ENCODE measurements at regions not wholly inside any gene's neighbourhood (a gene's known extent, or its start where the extent isn't known, plus 50 kb on each side); places are given as distances from the start of the nearest gene placed in this dataset.

DNA sequence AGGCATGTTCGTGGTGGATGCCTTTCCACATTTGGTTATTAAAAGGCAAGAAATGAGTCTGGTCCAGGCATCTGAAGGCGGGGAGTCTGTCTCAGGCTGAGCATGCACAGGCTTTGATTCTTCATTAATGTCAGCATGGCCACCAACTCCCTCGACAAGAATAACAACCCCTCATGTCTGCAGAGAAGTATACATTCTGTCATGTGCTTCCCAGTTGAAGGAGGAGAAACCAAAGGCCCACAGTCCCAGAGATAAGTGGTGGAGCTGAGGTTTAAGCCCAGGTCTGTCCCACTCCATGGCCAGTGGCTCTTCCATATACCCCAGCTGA, 61.6 kb upstream of the LAPTM5 start:
- DNase-seq, result no peak
- Mint-ChIP-seq H3K36me3 (no peaks in the 10 kb centered on the region), H3K4me1 (peaks cover 14 to 15% (median 14%) of the 10 kb centered on the region in 3 donors), H3K27ac (no peak overlapping the region), H3K9me3 (peaks cover 0 to 3% (median 0%) of the 10 kb centered on the region in 5 donors), H3K27me3 (peaks cover 27 to 66% of the 10 kb centered on the region in 2 donors), H3K4me3 (no peak overlapping the region)
- no peak overlapping the region for H3K27ac ChIP-seq (ENCODE audit: low read depth, low read length)
- no peaks in the 10 kb centered on the region for H3K36me3 ChIP-seq (ENCODE audit: insufficient read depth, low read length)
- ChIA-PET CTCF (no interaction called here), POLR2A (no interaction called here)
- H3K4me1 ChIP-seq (ENCODE audit: insufficient read depth, low read length), result peaks cover 9% of the 10 kb centered on the region
- no peak overlapping the region for H3K4me3 ChIP-seq (ENCODE audit: low read length)
- H3K9me3 ChIP-seq (ENCODE audit: low read length), result no peaks in the 10 kb centered on the region
- H3K27me3 ChIP-seq (ENCODE audit: insufficient read depth, low read length, poor library complexity, severe bottlenecking), result peaks cover 36% of the 10 kb centered on the region

- Mint-ChIP-seq H3K4me3 (no peak overlapping the region), H3K27ac (no peak overlapping the region), H3K27me3 (peaks cover 22 to 61% of the 10 kb centered on the region in 2 donors), H3K9me3 (peaks cover 0 to 3% (median 0%) of the 10 kb centered on the region in 5 donors), H3K4me1 (peaks cover 9% of the 10 kb centered on the region in 3 donors), H3K36me3 (no peaks in the 10 kb centered on the region)
- H3K4me3 ChIP-seq (ENCODE audit: low read length), result no peak overlapping the region
- no peaks in the 10 kb centered on the region for H3K9me3 ChIP-seq (ENCODE audit: low read length)
- no peak for DNase-seq
- no peaks in the 10 kb centered on the region for H3K36me3 ChIP-seq (ENCODE audit: insufficient read depth, low read length)
- H3K4me1 ChIP-seq (ENCODE audit: insufficient read depth, low read length), result peaks cover 6% of the 10 kb centered on the region
- no peak overlapping the region for H3K27ac ChIP-seq (ENCODE audit: low read depth, low read length)
- ChIA-PET POLR2A (no interaction called here), CTCF (no interaction called here)
- H3K27me3 ChIP-seq (ENCODE audit: insufficient read depth, low read length, poor library complexity, severe bottlenecking), result peaks cover 36% of the 10 kb centered on the region
These were observed 61.1 kb upstream of the LAPTM5 start for GRCh38 chr1:30818568-30819243.

DNA sequence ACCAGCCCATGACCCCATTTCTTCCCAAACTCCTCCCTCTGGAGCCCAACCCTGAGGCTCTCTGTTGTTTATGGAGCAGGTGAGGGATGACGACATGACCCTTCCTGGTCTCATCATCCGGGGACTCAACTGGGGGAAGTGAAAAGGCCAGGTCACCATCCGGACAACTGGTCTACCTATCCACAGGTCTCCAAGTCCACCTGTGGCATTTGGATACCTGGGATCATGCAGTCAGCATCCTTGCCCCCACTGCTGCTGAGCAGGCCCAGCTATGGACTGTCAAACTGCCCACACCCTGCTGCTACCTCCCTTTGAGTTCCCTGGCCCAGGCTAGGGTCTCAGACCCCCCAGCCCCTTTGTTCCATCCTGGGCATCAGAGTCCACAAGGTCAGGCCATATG, 60.0 kb upstream of the LAPTM5 start:
- Mint-ChIP-seq H3K9me3 (peaks cover 0 to 3% (median 0%) of the 10 kb centered on the region in 5 donors), H3K27ac (peak overlapping the region in 1 of 8 donors; percentile 59), H3K27me3 (peaks cover 23 to 59% of the 10 kb centered on the region in 2 donors), H3K4me1 (no peaks in the 10 kb centered on the region), H3K36me3 (no peaks in the 10 kb centered on the region), H3K4me3 (no peak overlapping the region)
- DNase-seq, result no peak
- Histone ChIP-seq H3K9me3 (ENCODE audit: low read length) (no peaks in the 10 kb centered on the region), H3K36me3 (ENCODE audit: insufficient read depth, low read length) (no peaks in the 10 kb centered on the region), H3K4me1 (ENCODE audit: insufficient read depth, low read length) (no peaks in the 10 kb centered on the region), H3K27me3 (ENCODE audit: insufficient read depth, low read length, poor library complexity, severe bottlenecking) (peaks cover 32% of the 10 kb centered on the region), H3K27ac (ENCODE audit: low read depth, low read length) (no peak overlapping the region), H3K4me3 (ENCODE audit: low read length) (no peak overlapping the region)
- ChIA-PET CTCF (no interaction called here), POLR2A (no interaction called here)

GRCh38 chr1:30817077-30817438, 59.5 kb upstream of the LAPTM5 start:
- H3K27me3 Mint-ChIP-seq, result peaks cover 23 to 60% of the 10 kb centered on the region in 2 donors
- Histone ChIP-seq H3K36me3 (ENCODE audit: insufficient read depth, low read length) (no peaks in the 10 kb centered on the region), H3K27me3 (ENCODE audit: insufficient read depth, low read length, poor library complexity, severe bottlenecking) (peaks cover 32% of the 10 kb centered on the region), H3K4me1 (ENCODE audit: insufficient read depth, low read length) (no peaks in the 10 kb centered on the region), H3K9me3 (ENCODE audit: low read length) (no peaks in the 10 kb centered on the region), H3K4me3 (ENCODE audit: low read length) (no peak overlapping the region), H3K27ac (ENCODE audit: low read depth, low read length) (no peak overlapping the region)
- H3K4me1 Mint-ChIP-seq, result no peaks in the 10 kb centered on the region
- POLR2A ChIA-PET, result no interaction called here
- peak overlapping the region in 1 of 8 donors; percentile 43 for H3K27ac Mint-ChIP-seq
- H3K4me3 Mint-ChIP-seq, result no peak overlapping the region
- no peaks in the 10 kb centered on the region for H3K36me3 Mint-ChIP-seq
- DNase-seq, result no peak
- H3K9me3 Mint-ChIP-seq, result peaks cover 0 to 3% (median 0%) of the 10 kb centered on the region in 5 donors
- CTCF ChIA-PET, result interaction anchor here (1.4 to 1.8 kb wide), 3 partner anchors 13 to 34 kb away, joined by 5 read pairs; no protein-coding TSS in a partner anchor

DNA sequence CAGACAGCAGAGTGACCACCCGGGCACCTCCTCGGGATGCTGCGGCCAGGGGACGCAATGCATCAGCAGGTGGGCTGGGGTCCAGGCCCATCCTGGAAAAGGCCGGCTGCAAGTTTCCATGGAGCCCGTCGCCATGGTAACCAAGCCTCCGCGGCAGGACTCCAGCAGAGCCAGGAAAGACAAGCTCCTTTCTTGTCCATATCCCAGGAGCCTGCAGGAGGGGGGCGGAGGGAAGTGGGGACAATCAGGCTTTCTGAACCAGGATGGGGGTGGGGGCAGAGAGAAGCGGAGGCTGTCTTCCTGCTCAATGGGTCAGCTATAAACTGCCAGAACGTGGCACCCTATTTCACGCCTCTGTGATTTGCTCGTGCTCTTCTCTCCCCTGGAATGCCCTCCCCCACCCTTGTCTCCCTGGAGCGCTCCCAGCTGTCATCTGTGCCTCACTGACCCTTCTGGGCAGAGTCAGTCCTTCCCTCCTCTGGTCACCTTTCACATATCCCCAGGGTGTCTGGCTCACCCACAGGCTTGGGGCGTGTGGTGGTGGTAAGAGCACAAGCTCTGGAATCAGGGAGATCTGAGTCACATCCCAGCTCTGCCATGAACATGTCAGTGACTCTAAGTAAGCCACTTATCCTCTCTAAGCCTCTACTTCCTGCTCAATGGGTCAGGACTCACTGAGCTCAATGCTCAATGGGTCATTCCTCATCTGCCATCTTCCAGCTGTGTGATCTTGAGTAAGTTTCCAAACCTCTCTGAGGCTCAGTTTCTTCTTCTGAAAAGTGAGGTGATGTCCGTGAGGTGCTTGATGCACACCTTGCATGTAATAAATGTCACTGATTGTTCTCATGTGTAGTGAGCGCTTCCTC, 58.9 kb upstream of the LAPTM5 start:
- Mint-ChIP-seq H3K4me3 (no peak overlapping the region), H3K36me3 (no peaks in the 10 kb centered on the region), H3K9me3 (peaks cover 0 to 3% (median 0%) of the 10 kb centered on the region in 5 donors), H3K4me1 (no peaks in the 10 kb centered on the region), H3K27me3 (peaks cover 25 to 57% of the 10 kb centered on the region in 2 donors), H3K27ac (peak overlapping the region in 1 of 8 donors; percentile 43)
- POLR2A ChIA-PET, result no interaction called here
- Histone ChIP-seq H3K27ac (ENCODE audit: low read depth, low read length) (no peak overlapping the region), H3K27me3 (ENCODE audit: insufficient read depth, low read length, poor library complexity, severe bottlenecking) (peaks cover 32% of the 10 kb centered on the region), H3K9me3 (ENCODE audit: low read length) (no peaks in the 10 kb centered on the region), H3K36me3 (ENCODE audit: insufficient read depth, low read length) (no peaks in the 10 kb centered on the region), H3K4me3 (ENCODE audit: low read length) (no peak overlapping the region), H3K4me1 (ENCODE audit: insufficient read depth, low read length) (no peaks in the 10 kb centered on the region)
- DNase-seq, result no peak
- CTCF ChIA-PET, result interaction anchor here (1.4 to 1.8 kb wide), 3 partner anchors 13 to 33 kb away, joined by 5 read pairs; no protein-coding TSS in a partner anchor

- Mint-ChIP-seq H3K36me3 (no peaks in the 10 kb centered on the region), H3K27ac (no peak overlapping the region), H3K27me3 (peaks cover 24 to 55% of the 10 kb centered on the region in 2 donors), H3K4me1 (no peaks in the 10 kb centered on the region), H3K4me3 (no peak overlapping the region), H3K9me3 (peaks cover 0 to 3% (median 0%) of the 10 kb centered on the region in 5 donors)
- POLR2A ChIA-PET, result no interaction called here
- CTCF ChIA-PET, result interaction anchor here (1.4 to 1.8 kb wide), 2 partner anchors 12 to 32 kb away, joined by 5 read pairs; no protein-coding TSS in a partner anchor
- no peaks in the 10 kb centered on the region for H3K36me3 ChIP-seq (ENCODE audit: insufficient read depth, low read length)
- H3K27ac ChIP-seq (ENCODE audit: low read depth, low read length), result no peak overlapping the region
- no peaks in the 10 kb centered on the region for H3K9me3 ChIP-seq (ENCODE audit: low read length)
- DNase-seq, result no peak
- H3K4me3 ChIP-seq (ENCODE audit: low read length), result no peak overlapping the region
- H3K4me1 ChIP-seq (ENCODE audit: insufficient read depth, low read length), result no peaks in the 10 kb centered on the region
- peaks cover 32% of the 10 kb centered on the region for H3K27me3 ChIP-seq (ENCODE audit: insufficient read depth, low read length, poor library complexity, severe bottlenecking)
These were observed 58.0 kb upstream of the LAPTM5 start for GRCh38 chr1:30815556-30815955.

GRCh38 chr1:30814292-30814691, 56.7 kb upstream of the LAPTM5 start:
- Histone ChIP-seq H3K27me3 (ENCODE audit: insufficient read depth, low read length, poor library complexity, severe bottlenecking) (peaks cover 32% of the 10 kb centered on the region), H3K27ac (ENCODE audit: low read depth, low read length) (no peak overlapping the region), H3K4me1 (ENCODE audit: insufficient read depth, low read length) (no peaks in the 10 kb centered on the region), H3K9me3 (ENCODE audit: low read length) (no peaks in the 10 kb centered on the region), H3K36me3 (ENCODE audit: insufficient read depth, low read length) (no peaks in the 10 kb centered on the region), H3K4me3 (ENCODE audit: low read length) (no peak overlapping the region)
- no peak for DNase-seq
- Mint-ChIP-seq H3K9me3 (peaks cover 0 to 3% (median 0%) of the 10 kb centered on the region in 5 donors), H3K27me3 (peaks cover 26 to 45% of the 10 kb centered on the region in 2 donors), H3K27ac (no peak overlapping the region), H3K4me3 (no peak overlapping the region), H3K36me3 (no peaks in the 10 kb centered on the region), H3K4me1 (no peaks in the 10 kb centered on the region)
- ChIA-PET POLR2A (no interaction called here), CTCF (no interaction called here)

DNA sequence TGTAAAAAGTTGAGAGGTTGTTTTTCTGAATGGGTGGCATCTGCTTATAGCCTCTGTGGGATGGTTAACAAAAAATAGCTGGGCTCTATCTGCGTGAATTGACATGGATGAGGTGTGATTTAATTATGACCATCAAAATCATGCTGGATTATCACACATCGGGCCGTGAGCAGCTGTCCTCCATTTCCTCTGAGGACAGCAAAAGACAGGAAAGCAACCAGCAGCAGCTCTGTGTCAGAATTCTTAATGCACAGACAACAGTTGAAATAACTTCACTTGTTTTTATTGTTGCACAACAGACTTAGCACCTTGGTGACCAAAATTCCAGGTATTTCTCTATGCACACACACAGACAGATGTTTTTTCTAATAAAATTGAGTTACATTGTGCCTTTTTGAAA, 54.5 kb upstream of the LAPTM5 start:
- H3K27me3 ChIP-seq (ENCODE audit: insufficient read depth, low read length, poor library complexity, severe bottlenecking), result peaks cover 27% of the 10 kb centered on the region
- peaks cover 14 to 40% of the 10 kb centered on the region in 2 donors for H3K27me3 Mint-ChIP-seq
- no peaks in the 10 kb centered on the region for H3K4me1 Mint-ChIP-seq
- no peaks in the 10 kb centered on the region for H3K4me1 ChIP-seq (ENCODE audit: insufficient read depth, low read length)
- CTCF ChIA-PET, result interaction anchor here (1.2 to 1.8 kb wide), 2 partner anchors 10 kb away, joined by 4 to 10 read pairs; no protein-coding TSS in a partner anchor
- H3K9me3 ChIP-seq (ENCODE audit: low read length), result no peaks in the 10 kb centered on the region
- no peak overlapping the region for H3K4me3 ChIP-seq (ENCODE audit: low read length)
- H3K9me3 Mint-ChIP-seq, result no peaks in the 10 kb centered on the region
- no peaks in the 10 kb centered on the region for H3K36me3 ChIP-seq (ENCODE audit: insufficient read depth, low read length)
- no peak overlapping the region for H3K4me3 Mint-ChIP-seq
- no peak overlapping the region for H3K27ac ChIP-seq (ENCODE audit: low read depth, low read length)
- DNase-seq, result no peak
- POLR2A ChIA-PET, result no interaction called here
- no peak overlapping the region for H3K27ac Mint-ChIP-seq
- H3K36me3 Mint-ChIP-seq, result no peaks in the 10 kb centered on the region

Data from CD8-positive, alpha-beta memory T cell (primary cell).